Spleen (tissue), 11 donors: ENCODE measurements at regions not wholly inside any gene's neighbourhood (a gene's known extent, or its start where the extent isn't known, plus 50 kb on each side); places are given as distances from the start of the nearest gene placed in this dataset.

Experiments used
- DNase-seq: peaks from one replicate; pipeline ENCODE4 v3.0.0-alpha.2; 2020
- H3K27ac ChIP-seq, 8 donors: fragments of 200-600 bp; sonication (generic) in 7 of 8; 1 replicate in 4 of 8; 2 replicates in 4 of 8; pipeline versions ENCODE4 v1.5.0 to v1.8.0; 2016 to 2021; ENCODE audit warnings: inconsistent platforms in 4 of 8, mild to moderate bottlenecking in 4 of 8, moderate library complexity in 1 of 8
- H3K27me3 ChIP-seq, 7 donors: fragments of 200-600 bp; sonication (generic) in 6 of 7; replicated peaks in 1 of 7; 1 replicate in 4 of 7; 2 replicates in 3 of 7; pipeline versions ENCODE4 v1.5.0 to v1.8.0; 2016 to 2021; ENCODE audit warnings: inconsistent platforms in 3 of 7, mild to moderate bottlenecking in 1 of 7
- H3K36me3 ChIP-seq, 6 donors: fragments of 200-600 bp; sonication (generic) in 5 of 6; 1 replicate in 4 of 6; 2 replicates in 2 of 6; pipeline versions ENCODE4 v1.5.0 to v1.8.0; 2016 to 2021; ENCODE audit warnings: inconsistent platforms in 2 of 6
- H3K4me1 ChIP-seq, 6 donors: fragments of 200-600 bp; sonication (generic) in 5 of 6; 1 replicate in 3 of 6; 2 replicates in 3 of 6; pipeline versions ENCODE4 v1.5.0 to v1.8.0; 2016 to 2021; ENCODE audit warnings: inconsistent platforms in 3 of 6
- H3K4me3 ChIP-seq, 8 donors: fragments of 200-600 bp; sonication (generic) in 7 of 8; 1 replicate in 4 of 8; 2 replicates in 4 of 8; pipeline versions ENCODE4 v1.5.0 to v1.8.0; 2016 to 2021; ENCODE audit warnings: inconsistent platforms in 4 of 8, mild to moderate bottlenecking in 4 of 8, moderate library complexity in 2 of 8
- H3K9me3 ChIP-seq, 8 donors: fragments of 200-600 bp; sonication (generic) in 7 of 8; 1 replicate in 4 of 8; 2 replicates in 4 of 8; pipeline versions ENCODE4 v1.5.0 to v1.8.0; 2016 to 2021; ENCODE audit warnings: inconsistent platforms in 4 of 8
- POLR2A ChIP-seq, 3 donors: fragments of 450-650 bp; IDR thresholded peaks; one replicate each; pipeline ENCODE4 v1.5.1; 2017; ENCODE audit warnings: antibody characterized with exemption in 3 of 3, mild to moderate bottlenecking in 1 of 3
- POLR2AphosphoS5 ChIP-seq, 3 donors: sonication (generic); formaldehyde crosslinking; IDR thresholded peaks; one replicate each; pipeline ENCODE4 v1.5.1; 2017; ENCODE audit warnings: antibody characterized with exemption in 3 of 3
- WGBS, 5 donors: extraction: QIAGEN DNeasy Blood & Tissue Kit in 3 of 5; methylation state at CpG; one replicate each; pipeline versions ENCODE4 v1.1.5 to v1.1.7; 2013 to 2018; 5-methylcytosine and 5-hydroxymethylcytosine counted together
- intact Hi-C: fragments of 100-400 bp; cut with DNase I; formaldehyde crosslinking; loops from one replicate; pipeline ENCODE4 v1.15.0; 2023; ENCODE audit warnings: low total_unique reads
- TF ChIP-seq, protein P1 (sequence below), 11 experiments: fragments of 200-600 bp in 7 of 11; fragments of 450-650 bp in 4 of 11; sonication (generic) in 4 of 11; IDR thresholded peaks in 8 of 11; conservative IDR thresholded peaks in 3 of 11; 1 replicate in 7 of 11; 2 replicates in 4 of 11; pipeline versions ENCODE4 v1.4.0 to v1.8.0; 2016 to 2021; ENCODE audit warnings: antibody characterized with exemption in 11 of 11, inconsistent platforms in 4 of 11, mild to moderate bottlenecking in 1 of 11
- donor health status: healthy with polysubstance abuse.
- donor health status: DM: no; HTN: no; CAD: no; lungs with moderate emphysema.
- donor health status: DM: no; HTN: no; CAD: no.
- donor health status: Bipolar disorder and iron deficiency.
- donor health status: healthy.
- donor health status: DM: no; HTN: no; CAD: no.
- donor health status: DM: yes; HTN: yes; CAD: no.

DNA sequence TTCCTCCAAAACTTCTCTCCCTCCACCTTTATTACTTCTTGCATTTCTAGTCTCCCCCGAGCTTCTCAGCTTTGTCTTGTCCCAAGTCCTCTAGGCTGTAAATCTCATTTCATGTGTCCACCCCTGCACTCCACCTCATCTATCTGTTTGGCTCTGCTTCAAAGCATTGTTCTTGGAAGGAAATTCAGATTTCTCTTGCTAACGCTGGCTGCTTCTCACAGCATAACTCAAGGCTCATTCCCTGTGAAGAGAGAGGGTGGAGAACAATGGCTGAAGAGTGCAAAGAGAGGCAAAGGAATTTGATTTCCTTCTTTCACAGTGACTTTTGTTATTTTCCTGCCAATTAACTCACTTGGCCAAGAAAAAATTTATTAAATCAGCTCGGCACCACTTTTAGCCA is 476.5 kb downstream of the TMEM114 start:
- no peak for TF ChIP-seq POLR2A (IDR thresholded peaks at IDR 0.05)
- no peak for TF ChIP-seq POLR2AphosphoS5 (IDR thresholded peaks at IDR 0.05)
- 72 to 81% (median 78%) methylated on average over 3 of the region's 3 CpGs for WGBS, 5 donors
- Histone ChIP-seq H3K27me3 (no peaks in the 10 kb centered on the region), H3K4me3 (no peak overlapping the region), H3K9me3 (peaks cover 0 to 49% (median 17%) of the 10 kb centered on the region in 8 donors), H3K27ac (no peak overlapping the region), H3K4me1 (no peaks in the 10 kb centered on the region), H3K36me3 (no peaks in the 10 kb centered on the region)
- intact Hi-C loops = no loop called here
- no peak for DNase-seq

DNA sequence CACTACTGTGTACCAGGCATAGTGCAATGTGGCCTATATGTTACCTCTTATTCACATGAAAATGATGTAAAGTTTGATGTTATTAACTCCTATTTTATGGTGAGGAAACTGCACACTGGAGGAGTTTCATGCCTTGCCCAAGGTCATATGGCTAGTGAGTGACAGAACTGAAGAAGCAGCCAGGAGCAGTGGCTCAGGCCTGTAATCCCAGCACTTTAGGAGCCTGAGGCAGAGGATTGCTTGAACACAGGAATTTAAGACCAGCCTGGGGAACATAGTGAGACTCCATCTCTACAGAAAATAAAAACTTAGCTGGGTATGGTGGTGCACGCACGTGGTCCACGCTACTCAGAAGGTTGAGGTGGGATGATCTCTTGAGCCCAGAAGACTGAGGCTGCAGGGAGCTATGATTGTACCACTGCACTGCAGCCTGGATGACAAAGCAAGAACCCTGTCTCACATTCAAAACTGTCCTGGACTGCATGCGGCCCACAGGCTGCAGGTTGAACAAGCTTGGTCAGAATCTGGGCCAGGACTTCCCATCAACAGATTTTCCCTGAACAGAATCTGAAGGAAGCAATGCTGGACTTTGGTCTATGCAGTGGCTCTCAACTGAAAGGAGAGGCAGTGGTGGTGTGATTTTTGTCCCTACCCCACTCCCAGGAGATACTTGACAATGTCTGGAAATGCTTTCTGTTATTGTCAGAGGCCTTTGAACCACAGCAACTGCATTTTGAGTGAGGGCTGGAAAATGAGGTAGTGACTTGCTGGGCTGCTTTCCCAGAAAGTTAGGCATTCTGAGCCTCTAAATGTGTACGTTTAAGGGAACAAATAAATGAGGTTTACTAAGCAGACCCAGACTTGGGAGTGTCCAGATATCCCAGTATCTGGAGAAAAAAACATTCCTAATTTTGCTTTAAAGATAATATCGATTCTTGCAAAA is 479.5 kb downstream of the TMEM114 start:
- Histone ChIP-seq H3K36me3 (no peaks in the 10 kb centered on the region), H3K4me1 (no peaks in the 10 kb centered on the region), H3K4me3 (no peak overlapping the region), H3K27ac (no peak overlapping the region), H3K9me3 (peaks cover 0 to 42% (median 16%) of the 10 kb centered on the region in 8 donors), H3K27me3 (no peaks in the 10 kb centered on the region)
- no peak for DNase-seq
- WGBS, 5 donors = 86 to 93% (median 89%) methylated on average over 3 to 6 of the region's 6 CpGs
- TF ChIP-seq POLR2A (IDR thresholded peaks at IDR 0.05) (no peak), POLR2AphosphoS5 (IDR thresholded peaks at IDR 0.05) (no peak)
- TF ChIP-seq, protein P1, sequence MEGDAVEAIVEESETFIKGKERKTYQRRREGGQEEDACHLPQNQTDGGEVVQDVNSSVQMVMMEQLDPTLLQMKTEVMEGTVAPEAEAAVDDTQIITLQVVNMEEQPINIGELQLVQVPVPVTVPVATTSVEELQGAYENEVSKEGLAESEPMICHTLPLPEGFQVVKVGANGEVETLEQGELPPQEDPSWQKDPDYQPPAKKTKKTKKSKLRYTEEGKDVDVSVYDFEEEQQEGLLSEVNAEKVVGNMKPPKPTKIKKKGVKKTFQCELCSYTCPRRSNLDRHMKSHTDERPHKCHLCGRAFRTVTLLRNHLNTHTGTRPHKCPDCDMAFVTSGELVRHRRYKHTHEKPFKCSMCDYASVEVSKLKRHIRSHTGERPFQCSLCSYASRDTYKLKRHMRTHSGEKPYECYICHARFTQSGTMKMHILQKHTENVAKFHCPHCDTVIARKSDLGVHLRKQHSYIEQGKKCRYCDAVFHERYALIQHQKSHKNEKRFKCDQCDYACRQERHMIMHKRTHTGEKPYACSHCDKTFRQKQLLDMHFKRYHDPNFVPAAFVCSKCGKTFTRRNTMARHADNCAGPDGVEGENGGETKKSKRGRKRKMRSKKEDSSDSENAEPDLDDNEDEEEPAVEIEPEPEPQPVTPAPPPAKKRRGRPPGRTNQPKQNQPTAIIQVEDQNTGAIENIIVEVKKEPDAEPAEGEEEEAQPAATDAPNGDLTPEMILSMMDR (IDR thresholded peaks at IDR 0.05 in 8 of 11, conservative IDR thresholded peaks at IDR 0.05 in 3 of 11) = no peak
- intact Hi-C loops = no loop called here

DNA sequence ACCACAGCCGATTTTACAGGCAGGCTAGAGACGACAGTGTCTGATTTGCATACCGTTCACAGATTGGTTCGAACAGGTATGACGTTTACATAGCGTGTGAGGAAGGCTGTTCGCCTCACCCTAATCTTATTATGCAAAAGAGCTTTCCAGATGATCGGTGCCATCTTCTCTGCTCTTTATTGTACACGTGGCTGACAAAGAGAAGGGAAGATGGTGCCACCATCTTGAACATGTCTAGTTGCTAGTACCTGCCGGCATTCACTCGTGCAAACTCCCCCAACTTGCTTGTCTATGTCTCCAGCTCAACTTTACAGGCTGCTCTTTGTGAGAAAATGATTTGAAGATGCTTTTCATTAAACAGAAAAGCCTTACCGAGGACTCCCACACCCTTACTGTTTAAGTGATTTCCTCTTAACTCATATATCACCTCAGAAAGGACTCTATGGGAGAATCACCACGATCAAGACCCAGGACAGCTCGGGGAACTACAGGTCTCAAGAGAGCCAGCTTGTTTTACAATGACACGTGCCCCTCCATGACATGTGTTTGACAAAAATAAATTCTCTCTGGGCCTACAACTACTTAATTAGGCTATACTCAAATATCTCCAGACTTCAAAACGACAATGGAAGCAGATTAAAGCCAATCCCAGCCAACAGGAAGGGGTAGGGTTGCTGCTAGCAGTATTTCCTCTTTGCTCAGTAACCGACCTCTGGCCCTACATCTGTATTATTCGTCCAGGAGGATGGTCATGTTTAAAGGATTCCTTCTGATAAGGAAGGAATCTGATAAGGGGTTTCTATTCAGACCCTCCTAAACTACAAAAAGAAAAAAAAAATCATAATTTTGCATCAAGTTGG is 480.6 kb downstream of the TMEM114 start:
- Histone ChIP-seq H3K27ac (no peak overlapping the region), H3K27me3 (no peaks in the 10 kb centered on the region), H3K9me3 (peaks cover 0 to 33% (median 16%) of the 10 kb centered on the region in 8 donors), H3K36me3 (no peaks in the 10 kb centered on the region), H3K4me1 (no peaks in the 10 kb centered on the region), H3K4me3 (no peak overlapping the region)
- intact Hi-C loops = no loop called here
- DNase-seq = no peak
- TF ChIP-seq POLR2A (IDR thresholded peaks at IDR 0.05) (no peak), POLR2AphosphoS5 (IDR thresholded peaks at IDR 0.05) (no peak)
- TF ChIP-seq, protein P1 (IDR thresholded peaks at IDR 0.05 in 8 of 11, conservative IDR thresholded peaks at IDR 0.05 in 3 of 11) = no peak
- 69 to 79% (median 73%) methylated on average over 18 of the region's 18 CpGs for WGBS, 5 donors

DNA sequence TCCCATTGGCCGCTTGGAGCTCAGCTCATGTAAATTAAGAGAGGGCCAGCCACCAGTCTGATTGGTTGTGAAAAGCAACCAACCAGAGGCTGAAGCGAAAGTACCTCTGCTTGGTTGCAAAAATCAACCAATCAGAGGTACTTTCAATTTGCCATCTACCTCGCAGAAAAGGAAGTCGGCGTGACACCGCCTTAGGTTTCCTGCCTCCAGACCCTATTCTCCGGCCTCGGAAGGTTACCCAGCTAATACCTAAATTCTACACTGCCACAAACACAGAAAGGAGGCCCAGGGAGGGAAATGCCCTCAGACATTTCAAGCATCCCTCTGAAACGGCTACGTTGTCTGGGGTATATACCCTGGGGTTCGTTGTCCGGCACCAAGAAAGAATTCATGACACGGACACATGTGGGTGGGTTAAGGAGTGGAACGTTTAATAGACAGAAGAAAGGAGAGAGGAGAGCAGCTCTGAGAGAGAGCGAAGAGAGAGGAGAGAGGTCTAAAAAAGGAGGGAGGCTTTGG is 481.3 kb downstream of the TMEM114 start:
- Histone ChIP-seq H3K4me3 (no peak overlapping the region), H3K27ac (no peak overlapping the region), H3K9me3 (peaks cover 0 to 30% (median 16%) of the 10 kb centered on the region in 8 donors), H3K27me3 (no peaks in the 10 kb centered on the region), H3K36me3 (no peaks in the 10 kb centered on the region), H3K4me1 (no peaks in the 10 kb centered on the region)
- DNase-seq = no peak
- TF ChIP-seq POLR2AphosphoS5 (IDR thresholded peaks at IDR 0.05) (no peak), POLR2A (IDR thresholded peaks at IDR 0.05) (no peak)
- TF ChIP-seq, protein P1 (IDR thresholded peaks at IDR 0.05 in 8 of 11, conservative IDR thresholded peaks at IDR 0.05 in 3 of 11) = no peak
- intact Hi-C loops = no loop called here
- 87 to 93% (median 88%) methylated on average over 15 of the region's 15 CpGs for WGBS, 5 donors
